ENCODE measurements at regions not wholly inside any gene's neighbourhood (a gene's known extent, or its start where the extent isn't known, plus 50 kb on each side); places are given as distances from the start of the nearest gene placed in this dataset.

DNA sequence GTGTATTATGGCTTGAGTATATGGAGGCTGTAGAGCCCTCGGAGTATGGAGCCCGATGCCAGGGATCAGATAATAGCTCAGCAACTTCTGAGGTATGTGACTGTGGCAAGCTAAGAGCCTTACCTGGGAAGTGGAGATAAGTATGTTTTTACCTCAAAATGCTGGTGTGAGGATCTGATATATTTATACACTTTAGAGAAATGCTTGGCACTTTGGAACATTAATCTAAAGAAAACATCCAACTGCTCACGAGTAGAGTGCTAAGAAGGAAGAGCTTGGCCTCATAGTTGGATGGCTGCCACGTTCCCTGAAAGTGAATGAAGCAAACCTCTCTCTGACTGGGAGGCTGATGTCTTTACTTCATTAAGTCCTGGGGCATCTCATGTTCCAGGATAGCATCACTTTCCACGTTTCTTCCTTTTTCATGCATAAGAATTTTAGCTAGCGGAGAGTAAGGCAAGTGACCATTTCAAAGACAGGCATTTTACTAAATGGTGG lies 58.9 kb upstream of the GOLGA8J start:
- Histone ChIP-seq H3K4me2 (ENCODE audit: insufficient read depth, insufficient read length, low read length) (no peak overlapping the region), H3K14ac (ENCODE audit: insufficient read depth, low read length) (no peak overlapping the region), H3K56ac (ENCODE audit: insufficient read length, low read depth, low read length) (no peak overlapping the region), H3K23me2 (ENCODE audit: insufficient read length, low read depth, low read length, poor library complexity, severe bottlenecking) (no peaks in the 10 kb centered on the region), H4K91ac (ENCODE audit: insufficient read length, low read depth, low read length) (no peak overlapping the region), H2AFZ (ENCODE audit: low read length) (no peak overlapping the region), H4K20me1 (ENCODE audit: control insufficient read depth, insufficient read depth, insufficient read length) (no peaks in the 10 kb centered on the region), H3K4me1 (ENCODE audit: insufficient read depth, low read length) (no peaks in the 10 kb centered on the region), H2BK12ac (ENCODE audit: insufficient read length, low read depth, low read length) (no peak overlapping the region), H2BK120ac (ENCODE audit: low read depth, low read length, poor library complexity, severe bottlenecking) (no peak overlapping the region), H2AK5ac (ENCODE audit: insufficient read length, low read length) (no peak overlapping the region), H3K9ac (ENCODE audit: extremely low read depth, insufficient read length, low read length) (no peak overlapping the region), H2BK5ac (ENCODE audit: insufficient read length, low read length) (no peak overlapping the region), H4K8ac (replicated peaks; ENCODE audit: insufficient read length, low read depth, low read length) (no peak overlapping the region), H3K27ac (ENCODE audit: insufficient read length, low read depth, low read length) (no peak overlapping the region), H3K79me2 (ENCODE audit: insufficient read depth, low read length) (no peaks in the 10 kb centered on the region), H3K9me3 (ENCODE audit: control insufficient read depth, low read depth, low read length) (no peaks in the 10 kb centered on the region), H3T11ph (ENCODE audit: low read length) (no peak overlapping the region), H3K79me1 (ENCODE audit: insufficient read depth, low read depth, low read length, poor library complexity, severe bottlenecking) (no peaks in the 10 kb centered on the region), H3K23ac (ENCODE audit: insufficient read length, low read depth, low read length) (no peak overlapping the region), H2BK20ac (ENCODE audit: low read depth, low read length, poor library complexity, severe bottlenecking) (no peak overlapping the region), H3K4ac (ENCODE audit: low read depth, low read length) (no peak overlapping the region), H3K18ac (ENCODE audit: insufficient read length, low read depth, low read length) (no peak overlapping the region), H3K27me3 (ENCODE audit: insufficient read depth, low read length) (no peaks in the 10 kb centered on the region; the same call in 1 of the 2 replicates), H4K5ac (ENCODE audit: insufficient read length, low read depth, low read length) (no peak overlapping the region), H2BK15ac (ENCODE audit: low read depth, low read length) (no peak overlapping the region)
- Mint-ChIP-seq H3K9me3 (no peaks in the 10 kb centered on the region), H3K27ac (no peak overlapping the region; a peak in 1 of 7 replicates), H3K36me3 (ENCODE audit: insufficient read depth in 1 of 3, low read depth in 3 of 3) (no peaks in the 10 kb centered on the region; a peak in 1 of 7 replicates), H3K4me1 (peaks cover 0 to 4% of the 10 kb centered on the region in 2 experiments; a peak in 1 of 4 replicates), H3K4me3 (no peak overlapping the region), H3K27me3 (ENCODE audit: low read depth) (peaks cover 2% of the 10 kb centered on the region; the same call in 1 of the 2 replicates)
- TF ChIP-seq, protein P1, sequence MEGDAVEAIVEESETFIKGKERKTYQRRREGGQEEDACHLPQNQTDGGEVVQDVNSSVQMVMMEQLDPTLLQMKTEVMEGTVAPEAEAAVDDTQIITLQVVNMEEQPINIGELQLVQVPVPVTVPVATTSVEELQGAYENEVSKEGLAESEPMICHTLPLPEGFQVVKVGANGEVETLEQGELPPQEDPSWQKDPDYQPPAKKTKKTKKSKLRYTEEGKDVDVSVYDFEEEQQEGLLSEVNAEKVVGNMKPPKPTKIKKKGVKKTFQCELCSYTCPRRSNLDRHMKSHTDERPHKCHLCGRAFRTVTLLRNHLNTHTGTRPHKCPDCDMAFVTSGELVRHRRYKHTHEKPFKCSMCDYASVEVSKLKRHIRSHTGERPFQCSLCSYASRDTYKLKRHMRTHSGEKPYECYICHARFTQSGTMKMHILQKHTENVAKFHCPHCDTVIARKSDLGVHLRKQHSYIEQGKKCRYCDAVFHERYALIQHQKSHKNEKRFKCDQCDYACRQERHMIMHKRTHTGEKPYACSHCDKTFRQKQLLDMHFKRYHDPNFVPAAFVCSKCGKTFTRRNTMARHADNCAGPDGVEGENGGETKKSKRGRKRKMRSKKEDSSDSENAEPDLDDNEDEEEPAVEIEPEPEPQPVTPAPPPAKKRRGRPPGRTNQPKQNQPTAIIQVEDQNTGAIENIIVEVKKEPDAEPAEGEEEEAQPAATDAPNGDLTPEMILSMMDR (conservative IDR thresholded peaks at IDR 0.05) = no peak
- no CpG with 5 or more reads among the region's 6 CpGs for WGBS (ENCODE audit: extremely low coverage, insufficient read length, low lambda C conversion rate)
- no peak for DNase-seq
